ENCODE measurements at regions not wholly inside any gene's neighbourhood (a gene's known extent, or its start where the extent isn't known, plus 50 kb on each side); places are given as distances from the start of the nearest gene placed in this dataset.

DNA sequence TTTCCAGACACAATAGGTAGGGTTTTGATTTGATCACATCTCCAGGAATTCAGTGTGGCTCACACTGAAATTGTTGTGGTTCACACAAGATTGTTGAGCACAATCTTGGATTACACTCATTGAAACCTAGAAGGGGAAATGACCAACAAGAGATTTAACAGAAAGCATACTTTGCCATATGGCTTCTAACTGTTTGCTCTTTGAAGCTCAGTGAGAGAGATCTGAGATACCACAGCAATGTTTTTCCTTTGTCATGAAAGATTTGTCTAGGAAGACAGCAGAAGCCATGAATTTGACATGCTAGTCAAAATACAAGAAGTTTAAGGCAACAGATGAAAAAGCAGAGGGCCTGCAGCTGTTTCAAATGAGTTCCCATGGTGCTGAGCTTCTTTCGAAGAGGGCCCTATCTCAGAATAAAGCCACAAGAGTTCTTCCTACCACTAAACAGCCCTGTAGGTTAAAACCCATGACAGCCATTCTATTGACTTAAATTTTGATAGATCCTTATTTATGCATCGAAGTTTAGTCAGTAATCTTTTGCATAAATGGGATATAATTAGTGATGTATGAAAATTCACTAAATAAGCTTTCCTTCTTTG lies 650.4 kb downstream of the LTN1 start (continued):
- TF ChIP-seq, protein P1, sequence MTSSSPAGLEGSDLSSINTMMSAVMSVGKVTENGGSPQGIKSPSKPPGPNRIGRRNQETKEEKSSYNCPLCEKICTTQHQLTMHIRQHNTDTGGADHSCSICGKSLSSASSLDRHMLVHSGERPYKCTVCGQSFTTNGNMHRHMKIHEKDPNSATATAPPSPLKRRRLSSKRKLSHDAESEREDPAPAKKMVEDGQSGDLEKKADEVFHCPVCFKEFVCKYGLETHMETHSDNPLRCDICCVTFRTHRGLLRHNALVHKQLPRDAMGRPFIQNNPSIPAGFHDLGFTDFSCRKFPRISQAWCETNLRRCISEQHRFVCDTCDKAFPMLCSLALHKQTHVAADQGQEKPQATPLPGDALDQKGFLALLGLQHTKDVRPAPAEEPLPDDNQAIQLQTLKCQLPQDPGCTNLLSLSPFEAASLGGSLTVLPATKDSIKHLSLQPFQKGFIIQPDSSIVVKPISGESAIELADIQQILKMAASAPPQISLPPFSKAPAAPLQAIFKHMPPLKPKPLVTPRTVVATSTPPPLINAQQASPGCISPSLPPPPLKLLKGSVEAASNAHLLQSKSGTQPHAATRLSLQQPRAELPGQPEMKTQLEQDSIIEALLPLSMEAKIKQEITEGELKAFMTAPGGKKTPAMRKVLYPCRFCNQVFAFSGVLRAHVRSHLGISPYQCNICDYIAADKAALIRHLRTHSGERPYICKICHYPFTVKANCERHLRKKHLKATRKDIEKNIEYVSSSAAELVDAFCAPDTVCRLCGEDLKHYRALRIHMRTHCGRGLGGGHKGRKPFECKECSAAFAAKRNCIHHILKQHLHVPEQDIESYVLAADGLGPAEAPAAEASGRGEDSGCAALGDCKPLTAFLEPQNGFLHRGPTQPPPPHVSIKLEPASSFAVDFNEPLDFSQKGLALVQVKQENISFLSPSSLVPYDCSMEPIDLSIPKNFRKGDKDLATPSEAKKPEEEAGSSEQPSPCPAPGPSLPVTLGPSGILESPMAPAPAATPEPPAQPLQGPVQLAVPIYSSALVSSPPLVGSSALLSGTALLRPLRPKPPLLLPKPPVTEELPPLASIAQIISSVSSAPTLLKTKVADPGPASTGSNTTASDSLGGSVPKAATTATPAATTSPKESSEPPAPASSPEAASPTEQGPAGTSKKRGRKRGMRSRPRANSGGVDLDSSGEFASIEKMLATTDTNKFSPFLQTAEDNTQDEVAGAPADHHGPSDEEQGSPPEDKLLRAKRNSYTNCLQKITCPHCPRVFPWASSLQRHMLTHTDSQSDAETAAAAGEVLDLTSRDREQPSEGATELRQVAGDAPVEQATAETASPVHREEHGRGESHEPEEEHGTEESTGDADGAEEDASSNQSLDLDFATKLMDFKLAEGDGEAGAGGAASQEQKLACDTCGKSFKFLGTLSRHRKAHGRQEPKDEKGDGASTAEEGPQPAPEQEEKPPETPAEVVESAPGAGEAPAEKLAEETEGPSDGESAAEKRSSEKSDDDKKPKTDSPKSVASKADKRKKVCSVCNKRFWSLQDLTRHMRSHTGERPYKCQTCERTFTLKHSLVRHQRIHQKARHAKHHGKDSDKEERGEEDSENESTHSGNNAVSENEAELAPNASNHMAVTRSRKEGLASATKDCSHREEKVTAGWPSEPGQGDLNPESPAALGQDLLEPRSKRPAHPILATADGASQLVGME (CRISPR knock-in tag; IDR thresholded peaks at IDR 0.05) = no peak
- TF ChIP-seq ZNF197 (CRISPR knock-in tag; IDR thresholded peaks at IDR 0.05; ENCODE audit: low read depth) (no peak), MAFG (tag; conservative IDR thresholded peaks at IDR 0.05) (no peak), MCM3 (IDR thresholded peaks at IDR 0.05) (no peak), ZNF24 (IDR thresholded peaks at IDR 0.05) (no peak), ARNT (IDR thresholded peaks at IDR 0.05) (no peak)

DNA sequence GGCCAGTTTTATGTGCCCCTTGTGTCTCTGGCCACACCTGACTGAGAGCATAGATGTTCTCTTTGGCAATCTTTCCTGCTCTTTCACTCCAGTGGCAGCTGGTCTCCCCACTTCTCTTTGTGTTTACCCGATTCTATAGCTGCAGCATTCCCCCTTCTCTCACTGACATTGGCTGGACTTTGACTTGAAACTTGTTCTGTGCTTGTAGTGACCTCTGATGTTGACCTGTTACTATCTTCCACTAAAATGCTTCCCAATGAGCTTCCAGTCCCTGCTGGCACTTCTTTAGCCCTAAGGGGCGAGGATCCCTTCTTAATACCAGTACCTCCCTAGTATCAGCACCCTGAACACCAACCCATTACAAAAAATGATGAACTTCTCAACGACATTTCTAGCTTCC lies 653.3 kb downstream of the LTN1 start:
- ChIA-PET POLR2A (no interaction called here), CTCF (ENCODE audit: low intra/inter-chr PET ratio) (no interaction called here)
- Histone ChIP-seq H3K79me2 (ENCODE audit: control insufficient read depth, insufficient read depth, low read length) (no peaks in the 10 kb centered on the region), H3K36me3 (ENCODE audit: control insufficient read depth, insufficient read depth, low read length) (no peaks in the 10 kb centered on the region), H3K4me2 (ENCODE audit: insufficient read depth, low read length) (no peak overlapping the region), H3K27ac (ENCODE audit: extremely low read depth, low read depth, low read length) (no peak overlapping the region), H3K27me3 (ENCODE audit: control insufficient read depth in 2 of 2, insufficient read depth in 2 of 2, low read length in 2 of 2) (no peaks in the 10 kb centered on the region), H3K9me3 (replicated peaks; ENCODE audit: control insufficient read depth, insufficient read depth, low read depth, low read length) (no peaks in the 10 kb centered on the region), H3K4me3 (no peak overlapping the region), H4K20me1 (replicated peaks; ENCODE audit: control insufficient read depth, insufficient read depth, low read length) (no peaks in the 10 kb centered on the region), H3K9me1 (ENCODE audit: control insufficient read depth, insufficient read depth, low read length) (no peaks in the 10 kb centered on the region), H3K9ac (ENCODE audit: insufficient read depth in 1 of 2, low read depth in 2 of 2, low read length in 2 of 2) (no peak overlapping the region), H3K4me1 (replicated peaks in 1 of 2; ENCODE audit: control insufficient read depth in 2 of 2, insufficient read depth in 2 of 2, low read length in 2 of 2) (no peaks in the 10 kb centered on the region), H2AFZ (ENCODE audit: low read depth, low read length) (no peak overlapping the region)
- WGBS (ENCODE audit: insufficient coverage, low coverage, missing lambda C conversion rate) = 0% methylated on average over 3 of the region's 3 CpGs
- in situ Hi-C loops (cut with MboI) (no loop called here), intact Hi-C loops (cut with micrococcal nuclease) (loop anchor here (5.0 kb wide), 1 partner anchor 1487 kb away; no protein-coding TSS in a partner anchor)
- DNase-seq (ENCODE audit: extremely low read depth in 1 of 4, low spot score in 3 of 4) (no peak), FAIRE-seq (no peak), ATAC-seq (no peak)
- TF ChIP-seq ZNF239 (CRISPR knock-in tag; IDR thresholded peaks at IDR 0.05) = no peak
- no peak for TF ChIP-seq STAG1 (CRISPR knock-in tag; IDR thresholded peaks at IDR 0.05; ENCODE audit: borderline replicate concordance)
- no peak for TF ChIP-seq PYGO2 (tag; IDR thresholded peaks at IDR 0.05)
- TF ChIP-seq SMAD3 (CRISPR knock-in tag; conservative IDR thresholded peaks at IDR 0.05) = no peak
- TF ChIP-seq FUS (optimal IDR thresholded peaks at IDR 0.05; ENCODE audit: low read depth, low read length) = no peak
- no TSS peak for BruUV-seq (replicated peaks)
